ENCODE measurements at regions not wholly inside any gene's neighbourhood (a gene's known extent, or its start where the extent isn't known, plus 50 kb on each side); places are given as distances from the start of the nearest gene placed in this dataset.
"Not testable (repeated sequence)": the region's sequence is repeated elsewhere in the genome, so short reads cannot be mapped to it uniquely, and the experiment has no call there.

DNA sequence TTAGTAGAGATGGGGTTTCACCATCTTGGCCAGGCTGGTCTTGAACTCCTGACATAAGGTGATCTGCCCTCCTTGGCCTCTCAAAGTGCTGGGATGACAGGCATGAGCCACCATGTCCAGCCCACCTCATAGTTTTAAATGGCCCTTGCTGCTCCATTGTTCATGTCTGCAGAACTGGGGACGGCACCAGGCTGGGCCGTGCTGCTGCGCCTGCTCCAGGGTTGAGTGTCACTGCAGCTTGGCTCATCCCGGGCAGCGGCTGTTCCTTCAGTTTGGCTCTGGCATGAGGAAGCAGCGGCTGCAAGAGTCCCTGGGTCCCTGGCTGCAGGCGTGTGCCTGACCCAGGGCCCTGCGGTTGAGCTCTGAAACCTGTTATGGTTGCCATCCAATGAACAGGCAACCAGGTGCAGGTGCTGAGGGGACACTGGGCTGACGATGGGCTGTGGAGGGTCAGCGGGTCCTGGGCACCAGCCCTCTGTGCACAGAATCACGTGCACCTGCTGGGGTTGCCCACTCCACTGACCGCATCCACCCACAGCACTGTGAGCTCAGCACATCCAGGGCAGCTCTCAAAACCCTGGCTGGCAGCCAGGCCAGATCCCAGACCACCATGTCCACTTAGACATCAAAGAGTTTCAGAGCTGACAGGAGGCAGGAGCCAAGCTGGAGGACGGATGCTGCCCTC is 70.2 kb upstream of the PPP2R2D start:
- DNase-seq (ENCODE audit: low read depth in 2 of 2) = no peak

DNA sequence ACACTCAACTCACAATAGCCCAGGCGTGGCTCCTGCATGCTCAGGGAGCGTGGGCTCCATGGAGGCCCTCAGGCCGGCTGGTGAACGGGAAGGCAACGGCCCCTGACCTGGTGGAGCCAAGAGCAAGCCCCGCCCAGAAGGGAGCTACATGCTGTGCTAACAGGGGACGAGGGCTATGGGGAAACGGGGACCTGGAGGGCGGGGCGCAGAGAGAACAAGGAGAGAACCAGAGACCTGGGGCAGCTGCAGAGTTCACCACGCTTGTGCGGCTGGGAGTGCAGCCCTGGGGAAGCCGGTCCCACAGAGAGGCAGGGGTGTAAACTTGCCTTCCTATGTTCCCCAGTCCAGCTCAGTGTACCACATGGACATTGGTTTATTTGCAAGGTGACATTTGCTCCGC is 69.2 kb upstream of the PPP2R2D start:
- no peak for DNase-seq (ENCODE audit: low read depth in 2 of 2)

DNA sequence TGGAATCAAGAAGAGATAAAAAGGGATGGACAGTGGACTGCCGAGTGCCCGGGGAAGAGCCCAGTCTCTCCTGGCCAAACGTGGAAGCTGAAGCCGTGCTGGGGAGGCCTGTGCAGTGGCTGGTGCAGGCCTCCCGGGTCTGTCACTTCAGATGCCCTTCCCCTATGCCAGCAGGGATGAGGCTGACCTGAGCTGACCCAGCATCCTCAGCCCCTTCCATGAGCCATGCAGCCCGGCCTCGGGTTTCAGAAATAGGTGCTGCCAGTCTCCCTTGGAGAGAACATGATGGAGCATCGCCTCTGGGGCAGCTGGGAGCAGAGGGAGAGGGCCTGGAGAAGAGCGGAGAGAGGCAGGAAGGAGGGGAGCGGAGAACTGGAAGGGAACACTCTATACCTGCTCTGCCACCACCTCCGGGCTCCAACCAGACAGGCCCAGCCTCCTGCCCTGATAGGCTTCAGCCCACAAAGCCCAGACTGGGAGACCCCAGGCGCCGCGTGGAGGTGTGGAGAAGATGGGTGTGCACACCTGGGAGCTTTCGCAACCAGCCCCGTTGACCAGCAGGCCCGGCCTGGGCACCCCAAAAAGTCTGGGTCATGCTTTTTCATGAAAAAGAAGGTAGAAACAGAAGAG is 68.6 kb upstream of the PPP2R2D start:
- no peak for DNase-seq (ENCODE audit: low read depth in 2 of 2)

DNA sequence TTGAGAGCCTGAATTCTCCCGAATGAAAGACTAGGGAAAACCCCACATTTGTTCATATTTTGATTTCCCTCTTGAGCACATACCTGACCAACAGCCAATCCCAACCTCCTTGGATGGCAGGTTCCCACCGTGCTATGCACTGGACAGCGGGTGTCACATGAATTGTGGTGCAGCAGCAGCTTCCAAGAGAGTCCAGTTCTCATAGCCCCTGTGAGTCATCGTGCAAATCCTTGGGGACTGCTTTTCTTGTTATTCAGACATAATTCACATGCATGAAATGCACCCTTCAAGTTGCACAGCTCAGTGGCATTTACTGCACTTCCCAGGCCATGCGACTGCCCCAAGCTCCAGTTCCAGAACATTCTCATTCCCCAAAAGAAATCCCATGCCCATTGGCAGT is 67.8 kb upstream of the PPP2R2D start:
- DNase-seq (ENCODE audit: low read depth in 2 of 2) = no peak

DNA sequence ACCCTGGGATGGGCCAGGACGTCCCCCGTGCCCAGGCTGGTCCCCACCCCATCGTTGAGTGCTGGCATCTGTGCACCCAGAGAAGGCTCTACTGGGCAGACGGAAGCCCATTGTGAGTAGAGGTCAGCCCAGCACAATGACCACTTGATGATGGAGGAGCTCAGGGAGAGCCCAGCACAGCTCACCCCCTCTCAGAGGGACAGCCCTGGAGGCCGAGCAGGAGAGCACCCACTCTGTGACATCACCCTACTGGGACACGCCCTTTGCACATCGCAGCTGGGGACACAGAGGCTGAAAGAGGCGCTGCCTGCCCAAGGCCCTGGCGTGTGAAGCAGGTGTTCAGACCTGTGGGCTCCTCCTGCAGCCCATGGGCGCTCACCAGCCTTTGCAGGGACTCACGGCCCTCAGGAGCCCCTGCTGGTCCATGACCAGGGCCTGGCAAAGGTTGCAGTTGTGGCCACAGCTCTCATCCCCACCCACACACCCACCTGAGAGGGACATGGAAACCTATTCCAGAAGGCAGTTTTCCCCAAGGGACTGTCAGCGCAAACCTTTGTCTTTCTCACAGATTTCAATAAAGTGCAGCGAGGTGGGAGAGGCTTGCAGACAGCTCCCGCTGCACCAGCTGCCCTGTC is 67.2 kb upstream of the PPP2R2D start:
- DNase-seq (ENCODE audit: low read depth in 2 of 2) = no peak

DNA sequence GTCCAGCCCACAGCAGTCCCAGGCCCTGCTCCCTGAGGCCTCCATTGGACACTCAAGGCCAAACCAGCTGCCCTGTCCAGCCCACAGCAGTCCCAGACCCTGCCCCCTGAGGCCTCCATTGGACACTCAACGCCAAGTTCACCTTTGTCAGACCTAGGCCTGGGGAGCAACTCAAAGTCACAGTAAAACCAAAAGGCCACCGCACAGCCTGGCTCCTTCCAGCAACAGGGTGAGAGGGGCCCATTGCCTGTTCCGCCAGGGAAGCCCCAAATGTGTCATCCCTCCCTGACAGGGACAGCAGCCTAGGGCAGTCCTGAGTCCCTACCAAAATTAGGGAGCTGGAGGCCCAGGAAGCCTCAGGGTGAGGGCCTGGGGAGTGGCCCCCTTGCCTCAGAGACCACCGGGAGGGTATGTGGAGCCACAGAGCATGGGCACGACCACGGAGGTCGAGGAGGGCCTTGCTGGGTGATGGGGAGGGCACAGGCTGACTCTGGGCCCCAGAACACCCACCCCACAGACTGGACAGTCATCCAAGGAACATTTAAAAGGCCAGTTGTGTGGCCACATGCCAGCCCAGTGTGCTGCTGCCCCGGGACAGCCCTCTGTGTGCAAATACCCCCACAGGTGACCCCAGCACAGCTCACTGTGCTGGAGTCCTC is 66.5 kb upstream of the PPP2R2D start:
- no peak for DNase-seq (ENCODE audit: low read depth in 2 of 2)

DNA sequence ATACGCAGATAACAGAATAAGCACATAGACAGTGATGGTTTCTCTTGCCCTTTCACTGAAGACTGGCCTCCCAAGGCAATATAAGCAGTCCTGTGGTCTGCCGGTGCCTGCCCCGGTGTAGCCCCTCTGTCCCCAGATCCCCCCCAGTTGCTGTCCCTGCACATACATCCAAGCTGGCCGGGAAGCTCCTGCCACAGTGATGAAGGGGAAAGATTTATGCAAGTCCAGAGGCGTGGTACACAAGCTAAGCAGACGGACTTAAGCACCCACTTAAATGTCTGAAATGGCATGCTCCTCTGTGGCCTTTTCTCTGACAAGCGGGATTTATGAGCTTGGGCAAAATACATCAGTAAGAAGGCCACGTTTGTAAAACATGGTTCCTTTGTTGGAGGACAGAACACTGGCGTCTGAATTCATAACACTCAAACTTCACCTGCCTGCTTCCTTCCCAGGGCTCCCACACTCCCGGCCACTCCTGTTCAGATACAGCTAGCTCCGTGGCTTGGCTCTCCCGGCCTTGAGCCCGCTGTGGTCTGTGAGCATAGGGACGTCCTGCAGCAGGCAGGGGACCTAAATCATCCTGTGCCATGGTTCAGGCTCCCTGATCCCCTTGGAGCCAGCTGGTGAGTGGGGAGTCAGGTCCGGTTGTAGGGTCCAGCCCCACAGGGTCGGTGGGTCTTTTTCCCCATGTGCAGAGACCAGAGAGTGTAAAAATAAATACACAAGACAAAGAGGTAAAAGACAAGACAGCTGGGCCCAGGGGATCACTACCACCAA is 61.7 kb upstream of the PPP2R2D start:
- DNase-seq (ENCODE audit: low read depth in 2 of 2) = no peak

DNA sequence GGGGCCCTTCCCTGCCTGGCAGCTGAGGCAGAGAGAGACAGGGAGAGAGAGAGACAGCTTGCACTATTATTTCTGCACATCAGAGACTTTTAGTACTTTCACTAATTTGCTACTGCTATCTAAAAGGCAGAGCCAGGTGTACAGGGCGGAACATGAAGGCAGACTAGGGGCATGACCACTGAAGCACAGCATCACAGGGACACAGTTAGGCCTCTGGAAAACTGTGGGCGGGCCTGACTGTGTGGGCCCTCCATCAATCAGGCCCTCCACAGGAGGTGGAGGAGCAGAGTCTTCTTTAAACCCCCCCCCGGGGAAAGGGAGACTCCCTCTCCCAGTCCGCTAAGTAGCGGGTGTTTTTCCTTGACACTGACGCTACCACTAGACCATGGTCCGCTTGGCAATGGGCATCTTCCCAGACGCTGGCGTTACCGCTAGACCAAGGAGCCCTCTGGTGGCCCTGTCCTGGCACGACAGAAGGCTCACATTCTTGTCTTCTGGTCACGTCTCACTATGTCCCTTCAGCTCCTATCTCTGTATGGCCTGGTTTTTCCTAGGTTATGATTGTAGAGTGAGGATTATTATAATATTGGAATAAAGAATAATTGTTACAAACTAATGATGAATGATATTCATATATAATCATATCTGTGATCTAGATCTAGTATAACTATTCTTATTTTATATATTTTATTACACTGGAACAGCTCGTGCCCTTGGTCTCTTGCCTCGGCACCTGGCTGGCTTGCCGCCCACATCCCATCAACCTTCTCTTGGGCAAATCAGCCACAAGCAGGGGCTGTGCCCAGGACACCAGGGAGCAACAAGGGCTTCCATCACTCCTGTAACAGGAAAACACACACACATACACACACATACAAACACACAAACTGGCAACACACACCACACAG is 60.7 kb upstream of the PPP2R2D start:
- DNase-seq (ENCODE audit: low read depth in 2 of 2) = not testable (repeated sequence)

DNA sequence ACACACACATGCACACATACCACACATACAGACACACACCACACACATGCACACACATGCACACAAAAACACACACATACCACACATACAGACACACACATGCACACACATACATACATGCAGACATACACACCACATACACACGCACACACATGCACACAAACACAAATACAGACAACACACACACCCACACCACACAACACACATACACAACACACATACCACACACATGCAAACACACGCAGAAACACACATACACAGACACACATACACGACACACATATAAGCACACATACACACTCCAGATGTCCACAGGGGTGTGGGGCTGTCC is 60.1 kb upstream of the PPP2R2D start:
- DNase-seq (ENCODE audit: low read depth in 2 of 2) = no peak

DNA sequence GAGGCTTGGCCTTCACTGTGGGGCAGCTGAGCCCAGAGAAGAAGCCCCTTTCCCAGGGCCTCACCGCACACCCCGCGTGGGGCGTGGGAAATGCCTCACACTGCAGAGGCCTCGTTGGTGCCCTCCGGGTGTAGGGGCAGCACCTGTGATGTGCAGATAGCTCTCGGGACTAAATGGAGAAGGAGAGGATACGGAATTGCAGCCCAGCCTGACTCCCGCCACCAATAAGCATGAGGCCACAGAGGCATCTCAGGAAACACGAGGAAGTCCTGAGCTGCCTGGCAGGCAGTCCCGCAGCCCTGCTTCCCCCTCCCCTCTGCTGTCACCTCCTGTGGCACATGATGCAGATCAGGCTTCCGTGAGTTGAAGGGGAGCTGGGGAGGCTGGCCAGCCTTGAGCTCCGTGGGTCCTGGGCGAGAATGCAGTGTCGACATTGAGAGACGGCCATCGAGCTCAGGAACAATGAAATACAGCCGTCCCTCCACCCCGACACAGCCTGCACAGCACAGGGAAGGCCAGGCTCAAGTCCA is 59.6 kb upstream of the PPP2R2D start:
- no peak for DNase-seq (ENCODE audit: low read depth in 2 of 2)

DNA sequence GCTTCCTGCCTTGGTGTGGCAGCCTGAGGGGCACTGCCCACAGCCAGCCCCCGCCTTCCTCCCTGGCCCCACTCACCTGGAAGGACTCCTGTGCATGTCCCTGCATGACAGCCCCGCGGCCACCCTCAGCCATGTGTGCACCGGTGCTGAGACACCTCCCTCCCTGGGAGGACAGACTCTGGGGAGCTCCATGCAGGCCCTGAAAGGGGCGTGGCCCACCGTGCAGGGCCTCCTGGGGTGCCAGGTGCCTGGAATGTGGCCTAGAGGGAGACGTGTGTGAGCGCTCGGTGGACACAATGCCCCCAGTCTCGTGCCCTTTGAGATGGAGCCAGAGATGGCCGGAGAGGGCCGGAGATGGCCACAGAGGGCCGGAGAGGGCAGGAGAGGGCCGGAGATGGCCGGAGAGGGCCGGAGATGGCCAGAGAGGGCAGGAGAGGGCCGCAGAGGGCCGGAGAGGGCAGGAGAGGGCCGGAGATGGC is 59.1 kb upstream of the PPP2R2D start:
- DNase-seq (ENCODE audit: low read depth in 2 of 2) = no peak

DNA sequence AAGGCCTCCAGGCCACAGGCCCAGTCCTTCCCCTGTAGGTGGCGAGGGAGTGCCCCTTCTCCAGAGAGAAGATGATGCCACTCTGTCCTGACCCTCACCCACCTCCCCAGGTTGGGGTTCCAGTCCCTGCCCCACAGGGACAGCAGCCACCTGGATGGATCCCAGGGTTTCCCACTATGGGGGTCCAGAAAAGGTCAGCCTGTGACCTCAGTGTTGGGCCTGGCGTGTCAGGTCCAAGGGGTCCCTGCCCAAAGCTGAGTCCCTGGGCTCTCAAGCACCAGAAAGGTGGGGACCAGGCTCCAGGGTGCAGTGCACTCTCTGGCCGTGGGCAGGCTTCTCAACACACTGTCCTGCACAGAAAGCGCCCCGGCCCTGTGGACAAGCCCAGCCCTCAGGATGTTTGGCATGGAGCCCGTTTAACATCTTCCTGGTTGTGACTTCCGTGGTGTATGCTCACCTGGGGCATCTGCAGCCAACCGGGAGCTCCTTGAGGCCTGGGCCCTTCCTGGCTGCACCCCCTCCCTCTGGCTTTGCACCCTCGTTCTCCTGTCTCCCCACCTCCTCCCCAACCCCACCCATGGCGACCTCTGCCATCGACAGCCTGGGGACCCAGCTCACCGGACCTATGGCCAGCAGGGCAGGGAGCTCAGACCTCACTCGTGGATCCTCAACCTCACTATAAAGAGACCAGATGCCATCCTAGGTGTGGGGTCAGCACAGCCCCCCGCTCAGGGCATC is 58.3 kb upstream of the PPP2R2D start:
- DNase-seq (ENCODE audit: low read depth in 2 of 2) = no peak

DNA sequence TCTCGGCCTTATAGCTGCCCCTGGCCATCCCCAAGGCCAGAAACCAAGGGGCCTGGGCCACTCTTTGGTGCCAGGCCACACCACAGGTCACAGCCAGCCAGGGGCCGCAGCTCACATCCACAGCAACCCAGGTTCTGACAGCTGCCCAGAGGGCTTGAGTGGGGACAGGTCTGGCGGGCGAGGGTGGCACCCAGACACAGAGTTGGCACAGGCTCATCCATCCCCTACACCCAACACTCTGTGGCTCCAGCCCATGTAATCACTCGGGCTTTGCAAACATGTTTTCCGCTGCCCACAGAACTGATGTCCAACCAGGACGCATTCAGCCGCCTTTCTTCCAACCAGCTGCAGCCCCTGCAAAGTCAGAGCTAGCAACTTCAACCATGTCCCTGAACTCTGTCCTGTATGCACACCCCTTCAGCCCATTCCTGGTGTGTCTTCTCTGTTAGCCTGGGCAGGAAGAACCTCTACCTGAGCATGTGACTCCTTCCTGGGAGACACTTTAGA is 57.7 kb upstream of the PPP2R2D start:
- DNase-seq (ENCODE audit: low read depth in 2 of 2) = no peak

DNA sequence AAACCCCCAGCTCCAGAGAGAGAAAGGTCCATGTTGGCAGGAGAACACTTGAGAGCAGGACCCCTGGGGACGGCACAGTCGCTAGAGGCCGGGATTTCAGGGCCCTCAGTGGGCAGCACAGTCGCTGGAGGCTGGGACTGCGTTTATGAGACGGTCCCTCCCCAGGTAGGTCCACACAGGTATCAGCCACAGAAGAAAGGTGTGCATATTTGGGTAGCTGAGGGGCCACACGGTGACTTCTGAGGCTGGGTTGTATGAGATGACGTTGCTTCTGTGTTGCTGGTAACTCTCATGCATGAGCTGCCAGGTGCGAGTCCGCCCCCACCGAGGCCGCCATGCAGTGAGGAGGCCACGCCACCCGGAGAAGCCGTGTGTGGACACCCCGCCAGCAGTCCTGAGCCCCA is 56.9 kb upstream of the PPP2R2D start:
- DNase-seq (ENCODE audit: low read depth in 2 of 2) = no peak

DNA sequence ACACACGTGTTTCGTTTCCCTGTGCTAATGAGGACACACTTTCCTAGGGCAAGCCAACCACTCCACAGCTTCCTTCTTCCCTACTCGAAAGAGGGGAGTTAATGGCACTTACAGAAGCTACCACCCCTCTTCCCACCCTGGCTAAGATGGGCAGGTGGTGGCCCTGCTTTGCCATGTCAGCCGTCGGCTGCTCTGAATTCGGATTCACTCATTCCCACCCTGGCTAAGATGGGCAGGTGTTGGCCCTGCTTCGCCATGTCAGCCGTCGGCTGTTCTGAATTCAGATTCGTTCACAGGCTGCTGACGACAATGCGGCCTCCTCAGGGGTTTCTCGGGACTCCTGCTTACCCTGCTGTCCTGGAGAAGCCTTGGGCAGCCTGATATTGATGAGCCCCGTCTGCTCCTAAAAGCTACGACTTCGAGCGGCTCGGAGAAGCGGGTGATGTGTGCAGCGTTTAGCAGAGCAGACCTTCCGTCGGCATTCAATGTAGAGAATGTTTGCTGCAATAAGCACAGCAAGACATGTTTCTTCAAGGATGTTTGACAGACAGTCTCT is 56.2 kb upstream of the PPP2R2D start:
- no peak for DNase-seq (ENCODE audit: low read depth in 2 of 2)

DNA sequence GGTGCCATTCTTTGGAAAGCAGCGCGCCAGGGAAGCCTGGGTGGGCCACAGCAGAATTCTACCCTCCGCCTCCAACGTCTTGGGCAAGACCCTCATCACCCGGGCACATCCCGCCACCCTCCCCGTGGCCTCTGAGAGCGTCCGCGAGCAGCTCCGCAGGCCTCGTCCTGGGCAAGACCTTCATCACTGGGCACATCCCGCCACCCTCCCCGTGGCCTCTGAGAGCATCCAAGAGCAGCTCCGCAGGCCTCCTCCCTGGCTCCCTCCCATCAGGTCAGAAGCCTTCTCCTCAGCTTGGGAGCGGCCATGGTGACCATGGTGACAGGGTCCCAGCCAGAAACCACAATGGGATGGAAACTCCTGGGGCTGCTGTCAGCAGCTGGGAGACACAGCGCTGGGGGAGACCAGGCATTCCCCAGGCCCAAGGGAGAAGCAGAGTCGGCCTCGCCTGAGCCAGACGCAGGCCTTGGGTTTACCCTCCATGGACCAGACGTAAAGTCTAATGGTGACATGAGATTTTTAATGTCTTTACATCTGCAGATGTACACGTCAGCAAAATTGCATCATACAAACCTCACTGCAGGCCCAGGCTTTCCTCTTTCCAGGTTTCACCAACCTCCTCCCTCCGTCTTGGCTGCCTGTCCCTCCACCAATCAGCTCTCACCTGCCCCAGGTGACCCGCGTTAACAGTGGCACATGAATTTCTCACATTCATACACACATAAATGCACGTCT is 55.1 kb upstream of the PPP2R2D start:
- DNase-seq (ENCODE audit: low read depth in 2 of 2) = no peak

DNA sequence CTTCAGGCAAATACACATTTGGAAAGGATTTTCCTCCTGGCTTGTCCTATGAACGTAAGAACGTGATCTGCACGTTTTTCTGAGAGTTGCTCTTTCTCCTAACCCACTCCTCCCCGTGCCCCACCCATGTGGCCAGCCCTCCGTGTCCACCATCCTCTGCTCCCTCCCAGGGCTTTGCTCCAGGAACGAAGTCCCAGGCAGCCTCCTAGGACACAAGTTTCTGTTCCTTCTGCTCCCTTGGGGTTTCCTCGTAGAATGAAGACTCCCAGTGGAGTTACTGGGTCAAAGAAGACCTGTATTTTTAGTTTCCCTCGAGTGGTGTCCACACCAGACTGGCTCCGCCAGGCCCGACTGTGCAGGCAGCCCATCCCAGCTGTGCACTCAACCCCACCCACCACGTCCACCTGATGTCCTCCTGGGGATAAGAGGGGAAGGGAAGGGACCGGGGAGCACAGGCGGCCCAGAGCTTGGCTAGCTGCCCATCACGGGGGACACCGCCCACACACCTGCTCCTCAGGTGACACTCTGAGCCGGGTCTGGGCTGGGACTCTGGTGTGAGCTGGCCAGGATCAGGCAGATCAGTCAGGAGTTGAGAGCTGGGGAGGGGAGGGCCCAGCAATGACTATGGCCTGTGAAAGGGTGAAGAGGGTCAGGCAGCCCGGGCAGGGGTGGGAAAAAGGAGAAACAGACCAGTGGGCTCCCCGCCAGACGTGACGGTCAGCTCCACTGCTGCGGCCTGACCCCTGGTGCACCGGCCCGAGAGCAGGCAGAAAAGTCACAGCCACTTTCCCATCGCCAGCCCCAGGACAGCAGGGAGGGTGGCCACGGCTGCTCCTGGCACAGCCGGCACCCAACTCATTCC is 54.3 kb upstream of the PPP2R2D start:
- no peak for DNase-seq (ENCODE audit: low read depth in 2 of 2)

DNA sequence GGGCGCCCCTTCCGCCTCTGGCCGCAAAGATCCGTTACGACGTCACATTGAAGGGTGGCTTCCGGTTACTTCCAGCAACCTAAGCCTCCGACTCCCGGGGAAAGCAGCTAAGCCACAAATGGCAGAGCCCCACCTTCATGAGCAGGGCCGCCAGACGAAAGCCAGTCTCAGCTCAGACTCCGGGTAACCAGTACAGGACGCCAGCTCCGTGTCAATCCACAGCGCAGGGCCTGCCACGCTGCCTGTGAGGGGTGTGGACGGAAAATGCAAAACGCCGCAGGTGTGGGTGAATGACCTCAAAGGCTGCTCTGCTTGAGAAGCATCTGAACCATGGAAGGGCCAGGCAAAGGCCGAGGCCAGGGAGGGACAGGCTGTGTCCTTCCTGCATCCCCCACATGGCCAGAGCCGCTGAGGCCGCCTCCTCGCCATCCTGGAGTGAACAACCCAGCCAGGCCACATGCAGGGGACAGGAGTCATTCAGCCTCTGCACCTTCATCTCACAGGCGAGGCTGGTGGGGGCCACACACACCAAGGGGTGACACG is 53.5 kb upstream of the PPP2R2D start:
- no peak for DNase-seq (ENCODE audit: low read depth in 2 of 2)
